SK-N-MC (cell line): ENCODE measurements at regions not wholly inside any gene's neighbourhood (a gene's known extent, or its start where the extent isn't known, plus 50 kb on each side); places are given as distances from the start of the nearest gene placed in this dataset.

Experiments
- EZH2 ChIP-seq: fragments of 200-600 bp; sonication (generic); IDR thresholded peaks from one replicate; pipeline ENCODE4 v1.6.1; 2017; ENCODE audit warnings: antibody characterized with exemption
- FOXP2 ChIP-seq: optimal IDR thresholded peaks from 2 replicates; pipeline ENCODE3; 2011; ENCODE audit warnings: mild to moderate bottlenecking, moderate library complexity; ENCODE audit not compliant: insufficient read depth; ENCODE audit errors: extremely low read length, control extremely low read depth
- POLR2AphosphoS5 ChIP-seq: IDR thresholded peaks from 2 replicates; pipeline ENCODE4 v1.6.1; 2012; ENCODE audit warnings: mild to moderate bottlenecking, low read depth, low read length, borderline replicate concordance

DNA sequence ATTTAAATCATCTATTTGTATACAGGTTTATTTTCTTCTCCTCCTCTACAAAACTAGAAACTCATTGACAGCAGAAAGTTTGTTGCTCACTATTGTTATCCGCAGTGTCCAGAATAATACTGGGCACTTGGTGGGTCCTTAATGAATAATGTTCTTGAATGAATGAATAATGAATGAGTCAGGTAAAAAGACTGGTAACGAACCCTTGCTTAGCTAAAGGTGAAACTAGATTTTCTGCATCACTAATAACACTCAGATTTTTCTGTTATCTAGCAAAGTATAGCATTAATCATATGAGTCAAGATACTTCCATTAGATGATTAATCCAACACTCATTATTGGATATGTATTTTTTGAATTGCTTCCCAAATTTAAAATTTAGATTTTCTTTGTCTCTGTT is 953.2 kb downstream of the SORCS3 start:
- TF ChIP-seq POLR2AphosphoS5, result no peak
- TF ChIP-seq EZH2, result no peak
- TF ChIP-seq FOXP2, result no peak
